ENCODE measurements at regions not wholly inside any gene's neighbourhood (a gene's known extent, or its start where the extent isn't known, plus 50 kb on each side); places are given as distances from the start of the nearest gene placed in this dataset.

DNA sequence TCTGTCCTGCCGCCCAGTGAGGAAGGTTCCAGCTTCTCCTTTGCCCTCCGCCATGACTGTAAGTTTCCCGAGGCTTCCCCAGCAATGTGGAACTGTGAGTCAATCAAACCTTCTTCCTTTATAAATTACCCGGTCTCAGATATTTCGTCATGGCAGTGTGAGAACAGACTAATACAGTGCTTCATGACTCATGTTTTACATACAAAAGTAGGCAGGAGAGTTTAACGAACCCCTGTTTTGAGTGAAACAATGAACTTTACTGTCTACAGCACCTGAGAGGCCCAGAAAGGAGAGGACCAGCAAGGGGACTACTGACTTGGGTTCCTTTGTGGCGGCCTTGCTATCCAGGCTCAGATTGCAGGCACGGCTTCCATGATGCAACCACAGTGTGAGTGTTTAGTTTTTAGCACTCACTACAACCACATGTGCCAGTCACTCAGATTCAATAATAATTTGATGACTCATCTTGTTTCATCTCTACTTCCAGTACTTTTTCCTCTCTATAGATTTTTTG is 139.1 kb upstream of the CLINT1 start:
- no peak overlapping the region for H3K27ac ChIP-seq (ENCODE audit: low read length)
- H3K9me3 ChIP-seq (ENCODE audit: insufficient read depth, low read depth, low read length): no peaks in the 10 kb centered on the region
- no peaks in the 10 kb centered on the region for H3K27me3 ChIP-seq (ENCODE audit: insufficient read depth, low read length)
- no peak overlapping the region for H3K4me3 ChIP-seq (ENCODE audit: low read length)
- no peaks in the 10 kb centered on the region for H3K36me3 ChIP-seq (ENCODE audit: insufficient read depth, low read depth, low read length)
- no peaks in the 10 kb centered on the region for H3K4me1 ChIP-seq (ENCODE audit: insufficient read depth, low read length)
- H3K9ac ChIP-seq (ENCODE audit: low read depth, low read length): no peak overlapping the region

DNA sequence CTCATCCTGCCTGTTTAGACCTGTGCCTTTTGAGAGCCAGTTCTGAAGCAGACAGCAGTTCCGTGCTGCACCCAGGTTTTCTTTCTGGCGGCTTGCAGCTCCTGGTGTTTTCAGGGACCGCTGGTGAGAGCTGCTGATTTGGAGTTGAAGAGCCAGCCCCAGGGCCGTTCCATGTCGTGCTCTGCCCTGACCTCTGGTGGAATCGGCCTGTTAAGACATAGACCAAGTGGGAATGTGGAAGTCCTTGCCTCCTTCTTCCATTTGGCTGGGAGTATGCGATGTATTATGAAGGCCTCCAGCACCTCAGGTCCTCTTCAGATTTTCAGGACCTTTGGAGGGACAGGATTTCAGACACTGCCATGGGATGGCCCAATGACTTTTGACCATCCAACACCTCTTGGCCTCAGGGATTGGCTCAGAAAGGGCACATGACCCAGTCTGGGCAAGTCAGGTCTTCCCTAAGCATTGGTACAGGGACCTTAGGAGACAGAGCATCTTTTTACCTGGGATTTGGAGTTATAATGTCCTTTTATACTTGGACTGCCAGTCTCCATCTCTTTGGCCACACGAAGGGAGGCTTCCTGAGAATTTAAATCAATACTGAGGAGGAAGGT is 136.1 kb upstream of the CLINT1 start:
- no peak overlapping the region for H3K4me3 ChIP-seq (ENCODE audit: low read length)
- H3K4me1 ChIP-seq (ENCODE audit: insufficient read depth, low read length): no peaks in the 10 kb centered on the region
- H3K36me3 ChIP-seq (ENCODE audit: insufficient read depth, low read depth, low read length): no peaks in the 10 kb centered on the region
- no peak overlapping the region for H3K27ac ChIP-seq (ENCODE audit: low read length)
- no peaks in the 10 kb centered on the region for H3K27me3 ChIP-seq (ENCODE audit: insufficient read depth, low read length)
- no peak overlapping the region for H3K9ac ChIP-seq (ENCODE audit: low read depth, low read length)
- H3K9me3 ChIP-seq (ENCODE audit: insufficient read depth, low read depth, low read length): no peaks in the 10 kb centered on the region

DNA sequence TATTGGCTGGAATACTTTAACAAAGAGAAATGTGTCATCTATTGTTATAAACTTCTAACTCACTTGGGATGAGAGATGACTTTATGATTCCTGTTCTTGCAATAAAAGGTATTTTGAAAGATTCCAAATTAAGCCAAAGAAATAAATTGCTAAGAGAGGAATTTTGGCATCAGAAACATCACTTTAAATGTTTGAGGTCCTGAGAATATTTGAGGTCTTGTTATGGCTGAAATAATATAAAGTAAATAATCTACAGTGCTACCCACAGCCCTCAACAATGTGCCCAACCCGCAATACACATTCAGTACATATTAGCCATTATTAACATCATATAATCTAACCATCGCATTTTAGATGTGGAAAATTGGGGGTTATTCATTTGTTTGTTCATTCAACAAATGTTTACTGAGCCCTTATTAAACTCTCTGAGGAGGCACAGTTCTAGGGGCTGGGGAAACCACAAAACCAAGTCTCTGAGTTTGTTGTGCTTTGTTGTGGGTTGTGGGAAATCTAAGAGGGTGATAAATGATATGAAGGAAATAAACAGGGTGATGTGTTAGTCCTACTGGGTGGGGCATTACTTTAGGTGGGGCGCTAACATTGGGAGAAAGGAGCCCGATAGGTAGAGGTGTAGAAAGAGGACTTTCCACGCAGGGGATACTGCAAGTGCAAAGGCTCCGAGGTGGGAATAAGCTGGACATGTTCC is 135.2 kb upstream of the CLINT1 start:
- H3K27me3 ChIP-seq (ENCODE audit: insufficient read depth, low read length): no peaks in the 10 kb centered on the region
- H3K4me1 ChIP-seq (ENCODE audit: insufficient read depth, low read length): no peaks in the 10 kb centered on the region
- H3K9ac ChIP-seq (ENCODE audit: low read depth, low read length): no peak overlapping the region
- no peaks in the 10 kb centered on the region for H3K9me3 ChIP-seq (ENCODE audit: insufficient read depth, low read depth, low read length)
- H3K36me3 ChIP-seq (ENCODE audit: insufficient read depth, low read depth, low read length): no peaks in the 10 kb centered on the region
- H3K27ac ChIP-seq (ENCODE audit: low read length): no peak overlapping the region
- H3K4me3 ChIP-seq (ENCODE audit: low read length): no peak overlapping the region

DNA sequence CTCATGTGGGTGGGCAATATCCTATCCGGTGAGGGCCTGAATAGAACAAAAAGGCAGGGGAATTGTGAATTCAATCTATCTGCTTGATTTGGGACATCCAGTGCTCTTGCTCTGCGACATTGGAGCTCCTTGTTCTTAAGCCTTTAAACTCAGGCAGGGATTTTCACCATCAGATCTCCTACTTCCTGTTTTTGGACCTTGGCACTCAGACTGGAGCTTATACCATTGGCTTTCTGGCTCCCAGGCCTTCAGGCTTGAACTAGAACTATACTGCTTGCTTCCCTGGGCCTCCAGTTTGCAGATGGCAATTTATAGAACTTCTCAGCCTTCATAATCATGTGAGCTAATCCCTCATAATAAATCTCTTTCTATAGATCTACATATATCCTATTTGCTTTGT is 134.3 kb upstream of the CLINT1 start:
- H3K36me3 ChIP-seq (ENCODE audit: insufficient read depth, low read depth, low read length): no peaks in the 10 kb centered on the region
- no peaks in the 10 kb centered on the region for H3K9me3 ChIP-seq (ENCODE audit: insufficient read depth, low read depth, low read length)
- H3K9ac ChIP-seq (ENCODE audit: low read depth, low read length): no peak overlapping the region
- H3K27me3 ChIP-seq (ENCODE audit: insufficient read depth, low read length): no peaks in the 10 kb centered on the region
- H3K4me1 ChIP-seq (ENCODE audit: insufficient read depth, low read length): no peaks in the 10 kb centered on the region
- no peak overlapping the region for H3K4me3 ChIP-seq (ENCODE audit: low read length)
- H3K27ac ChIP-seq (ENCODE audit: low read length): no peak overlapping the region

DNA sequence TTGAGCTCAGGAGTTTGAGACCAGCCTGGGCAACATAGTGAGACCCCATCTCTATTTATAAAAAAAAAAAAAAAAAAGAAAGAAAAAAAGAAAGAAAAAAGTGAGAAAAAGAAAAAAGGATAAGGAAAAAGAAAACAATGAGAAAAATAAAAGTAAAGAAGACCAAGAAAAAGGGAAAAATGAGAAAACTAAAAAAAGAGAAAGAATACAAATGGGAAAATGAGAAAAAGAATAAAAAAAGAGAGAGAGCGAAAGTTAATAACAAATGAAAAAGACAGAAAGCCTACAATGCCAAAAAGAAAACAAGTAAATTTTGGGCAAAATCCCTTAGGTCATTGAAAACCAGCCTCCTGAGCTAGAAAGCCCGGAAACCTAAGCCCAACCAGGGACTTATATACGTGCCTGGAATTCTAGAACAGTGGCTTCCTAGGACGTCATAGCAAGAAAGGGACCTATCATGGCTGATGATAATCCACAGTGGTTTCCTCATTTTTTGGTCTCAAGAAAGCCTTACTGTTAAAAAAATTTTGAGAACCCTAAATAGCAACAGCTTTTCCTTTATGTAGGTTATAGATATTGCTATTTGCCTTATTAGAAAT is 131.7 kb upstream of the CLINT1 start:
- Histone ChIP-seq H3K36me3 (ENCODE audit: insufficient read depth, low read depth, low read length) (no peaks in the 10 kb centered on the region), H3K9me3 (ENCODE audit: insufficient read depth, low read depth, low read length) (no peaks in the 10 kb centered on the region), H3K27ac (ENCODE audit: low read length) (no peak overlapping the region), H3K4me3 (ENCODE audit: low read length) (no peak overlapping the region), H3K9ac (ENCODE audit: low read depth, low read length) (no peak overlapping the region), H3K4me1 (ENCODE audit: insufficient read depth, low read length) (no peaks in the 10 kb centered on the region), H3K27me3 (ENCODE audit: insufficient read depth, low read length) (no peaks in the 10 kb centered on the region)

DNA sequence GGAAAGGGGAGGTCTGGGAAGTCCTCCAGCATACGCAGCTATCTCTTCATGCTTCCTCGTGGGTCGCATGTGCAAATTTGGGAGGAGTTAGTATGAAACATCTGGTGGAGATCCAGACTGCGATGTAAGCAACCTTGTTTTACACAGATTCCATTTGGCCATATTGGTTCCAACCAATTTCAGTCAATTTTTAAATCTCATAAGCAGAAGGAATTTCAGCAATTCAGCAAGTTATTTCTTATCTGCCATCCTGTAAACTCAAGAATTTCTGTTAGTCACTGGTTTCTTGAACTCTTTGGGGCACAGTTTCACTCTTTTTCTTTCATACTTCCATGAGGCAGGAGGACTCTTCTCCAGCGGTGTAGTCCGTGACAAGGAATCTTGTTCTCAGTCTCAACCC is 130.4 kb upstream of the CLINT1 start:
- no peak overlapping the region for H3K4me3 ChIP-seq (ENCODE audit: low read length)
- H3K27me3 ChIP-seq (ENCODE audit: insufficient read depth, low read length): no peaks in the 10 kb centered on the region
- H3K9ac ChIP-seq (ENCODE audit: low read depth, low read length): no peak overlapping the region
- H3K36me3 ChIP-seq (ENCODE audit: insufficient read depth, low read depth, low read length): no peaks in the 10 kb centered on the region
- no peak overlapping the region for H3K27ac ChIP-seq (ENCODE audit: low read length)
- no peaks in the 10 kb centered on the region for H3K4me1 ChIP-seq (ENCODE audit: insufficient read depth, low read length)
- H3K9me3 ChIP-seq (ENCODE audit: insufficient read depth, low read depth, low read length): no peaks in the 10 kb centered on the region

DNA sequence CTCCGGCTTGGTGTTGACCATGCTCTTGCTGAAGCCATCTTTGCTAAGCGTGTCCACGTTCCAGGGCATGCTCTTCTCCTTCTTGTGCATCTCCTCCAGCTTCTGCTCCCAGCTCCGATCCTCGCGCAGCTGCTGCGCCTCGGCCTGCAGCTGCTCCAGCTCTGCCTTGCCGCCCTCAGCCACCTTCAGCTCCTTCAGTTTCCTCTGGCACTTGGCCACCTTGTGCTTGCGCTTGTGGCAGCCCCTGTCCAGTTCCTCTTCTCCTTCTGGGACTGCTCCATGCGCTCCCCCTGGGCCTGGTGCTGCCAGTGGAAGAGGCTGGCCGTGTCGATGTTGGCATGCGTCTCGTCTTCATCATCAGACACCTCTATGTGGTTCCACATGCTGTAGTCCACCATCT is 128.3 kb upstream of the CLINT1 start:
- no peak overlapping the region for H3K9ac ChIP-seq (ENCODE audit: low read depth, low read length)
- H3K9me3 ChIP-seq (ENCODE audit: insufficient read depth, low read depth, low read length): no peaks in the 10 kb centered on the region
- no peak overlapping the region for H3K4me3 ChIP-seq (ENCODE audit: low read length)
- H3K4me1 ChIP-seq (ENCODE audit: insufficient read depth, low read length): no peaks in the 10 kb centered on the region
- no peaks in the 10 kb centered on the region for H3K36me3 ChIP-seq (ENCODE audit: insufficient read depth, low read depth, low read length)
- H3K27ac ChIP-seq (ENCODE audit: low read length): no peak overlapping the region
- no peaks in the 10 kb centered on the region for H3K27me3 ChIP-seq (ENCODE audit: insufficient read depth, low read length)

DNA sequence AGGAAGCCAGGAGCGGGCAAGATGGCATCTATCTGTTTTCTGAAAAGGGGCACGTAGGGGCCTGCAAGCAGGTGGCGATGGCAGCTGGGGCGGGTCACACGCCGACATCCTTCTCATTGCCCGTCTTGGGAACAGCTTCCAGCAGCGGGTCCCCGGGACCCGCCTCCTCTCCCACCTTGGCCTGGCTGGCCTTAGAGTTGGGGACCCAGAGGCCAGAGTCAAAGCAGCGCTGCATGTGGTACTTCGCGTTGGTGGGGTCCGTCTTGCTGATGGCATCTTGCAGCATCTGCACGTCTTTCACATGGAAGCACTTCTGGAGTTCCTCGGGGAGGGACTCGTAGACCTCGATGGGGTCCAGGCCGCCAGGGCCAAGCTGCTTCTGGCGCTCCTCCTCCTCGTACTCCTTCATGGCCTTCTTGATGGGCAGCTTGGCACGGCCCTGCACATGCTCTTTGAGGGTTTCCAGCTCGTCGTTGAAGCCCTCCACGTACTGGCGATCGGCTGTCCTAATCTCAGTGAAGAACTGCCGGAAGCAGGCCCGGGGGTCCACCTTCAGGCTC is 127.6 kb upstream of the CLINT1 start:
- no peak overlapping the region for H3K4me3 ChIP-seq (ENCODE audit: low read length)
- no peaks in the 10 kb centered on the region for H3K27me3 ChIP-seq (ENCODE audit: insufficient read depth, low read length)
- no peaks in the 10 kb centered on the region for H3K36me3 ChIP-seq (ENCODE audit: insufficient read depth, low read depth, low read length)
- no peaks in the 10 kb centered on the region for H3K9me3 ChIP-seq (ENCODE audit: insufficient read depth, low read depth, low read length)
- H3K9ac ChIP-seq (ENCODE audit: low read depth, low read length): no peak overlapping the region
- no peak overlapping the region for H3K27ac ChIP-seq (ENCODE audit: low read length)
- H3K4me1 ChIP-seq (ENCODE audit: insufficient read depth, low read length): no peaks in the 10 kb centered on the region

DNA sequence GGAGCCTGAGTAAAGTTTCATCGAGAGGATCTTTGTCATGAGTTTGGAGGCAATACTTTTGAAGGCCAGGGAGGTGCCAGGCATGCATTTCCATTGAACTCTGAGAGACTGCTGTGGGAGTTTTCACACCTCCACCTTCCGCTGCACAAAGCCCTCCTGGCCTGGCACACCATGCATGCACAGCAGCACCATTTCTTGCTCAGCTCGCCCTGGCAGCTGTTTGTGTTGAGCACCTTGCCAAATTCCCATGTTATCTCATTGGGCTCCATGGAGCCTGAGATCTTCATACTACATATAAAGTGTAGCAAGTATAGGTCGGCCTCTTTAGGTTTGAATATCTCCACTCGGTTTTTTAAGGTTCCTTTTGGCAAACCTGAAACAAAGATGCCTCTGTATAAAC is 125.7 kb upstream of the CLINT1 start:
- H3K27me3 ChIP-seq (ENCODE audit: insufficient read depth, low read length): no peaks in the 10 kb centered on the region
- no peak overlapping the region for H3K9ac ChIP-seq (ENCODE audit: low read depth, low read length)
- H3K27ac ChIP-seq (ENCODE audit: low read length): no peak overlapping the region
- no peak overlapping the region for H3K4me3 ChIP-seq (ENCODE audit: low read length)
- H3K4me1 ChIP-seq (ENCODE audit: insufficient read depth, low read length): no peaks in the 10 kb centered on the region
- no peaks in the 10 kb centered on the region for H3K36me3 ChIP-seq (ENCODE audit: insufficient read depth, low read depth, low read length)
- no peaks in the 10 kb centered on the region for H3K9me3 ChIP-seq (ENCODE audit: insufficient read depth, low read depth, low read length)

DNA sequence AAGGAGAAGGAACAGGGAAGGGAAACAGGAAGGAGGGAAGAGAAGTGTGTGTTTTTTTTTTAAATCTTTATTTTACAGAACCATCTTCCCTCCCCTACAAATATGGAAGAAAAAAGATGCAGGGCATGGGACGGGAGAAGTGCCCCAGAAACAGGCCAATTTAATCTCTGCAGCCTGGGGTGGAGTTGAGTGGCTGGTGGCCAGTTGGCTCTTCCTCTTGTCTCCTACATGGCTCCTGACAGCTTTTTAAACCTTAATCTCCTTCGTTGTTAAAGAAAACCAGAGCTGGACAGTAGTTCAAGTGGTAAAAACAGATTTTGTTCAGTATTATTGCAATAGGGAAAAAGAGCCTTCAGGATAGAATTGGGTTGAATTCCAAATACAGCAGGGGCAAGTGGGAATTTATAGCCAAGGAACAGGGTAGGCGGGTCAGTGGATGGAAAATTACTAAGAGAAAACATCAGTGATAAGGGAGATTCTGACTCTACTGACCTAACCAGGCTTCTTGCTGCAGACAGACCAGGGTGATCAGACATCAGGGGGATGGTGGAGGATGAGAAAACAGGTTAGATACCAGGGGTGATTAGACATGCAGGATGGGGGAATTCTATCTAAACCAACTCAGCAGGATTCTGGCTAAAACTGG is 125.1 kb upstream of the CLINT1 start:
- Histone ChIP-seq H3K9ac (ENCODE audit: low read depth, low read length) (no peak overlapping the region), H3K27ac (ENCODE audit: low read length) (no peak overlapping the region), H3K36me3 (ENCODE audit: insufficient read depth, low read depth, low read length) (no peaks in the 10 kb centered on the region), H3K4me1 (ENCODE audit: insufficient read depth, low read length) (no peaks in the 10 kb centered on the region), H3K9me3 (ENCODE audit: insufficient read depth, low read depth, low read length) (no peaks in the 10 kb centered on the region), H3K27me3 (ENCODE audit: insufficient read depth, low read length) (no peaks in the 10 kb centered on the region), H3K4me3 (ENCODE audit: low read length) (no peak overlapping the region)

DNA sequence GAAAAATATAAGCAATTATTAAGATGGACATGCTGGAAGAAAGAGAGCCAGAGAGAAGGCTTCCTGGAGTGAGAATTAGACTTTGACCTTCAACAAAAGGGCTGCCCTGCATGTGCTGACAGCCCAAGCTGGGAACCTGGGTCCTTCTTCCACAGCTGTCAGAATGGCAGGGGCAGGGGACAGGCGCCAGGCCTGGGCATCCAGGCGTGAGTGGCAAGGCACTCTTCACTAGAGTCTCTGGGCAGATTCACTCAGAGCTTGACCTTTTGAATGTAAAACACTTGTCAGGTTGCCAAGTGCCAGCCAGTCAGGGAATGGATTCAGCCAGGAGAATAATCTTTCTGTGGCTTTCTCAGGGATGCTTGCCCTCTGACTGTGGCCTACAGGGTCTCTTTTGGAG is 119.1 kb upstream of the CLINT1 start:
- Histone ChIP-seq H3K9ac (ENCODE audit: low read depth, low read length) (no peak overlapping the region), H3K27ac (ENCODE audit: low read length) (no peak overlapping the region), H3K4me1 (ENCODE audit: insufficient read depth, low read length) (no peaks in the 10 kb centered on the region), H3K27me3 (ENCODE audit: insufficient read depth, low read length) (no peaks in the 10 kb centered on the region), H3K4me3 (ENCODE audit: low read length) (no peak overlapping the region), H3K36me3 (ENCODE audit: insufficient read depth, low read depth, low read length) (no peaks in the 10 kb centered on the region), H3K9me3 (ENCODE audit: insufficient read depth, low read depth, low read length) (no peaks in the 10 kb centered on the region)

All from iPS-20b (cell line).